Brain microvascular endothelial cell (primary cell): ENCODE measurements at regions not wholly inside any gene's neighbourhood (a gene's known extent, or its start where the extent isn't known, plus 50 kb on each side); places are given as distances from the start of the nearest gene placed in this dataset.

Source experiments
- DNase-seq: peaks from one replicate; pipeline ENCODE4 v3.0.0-alpha.2; 2020
- H3K27ac ChIP-seq: fragments of 250-450 bp; sonication (Bioruptor Pico); 2 replicates; pipeline ENCODE4 v1.5.1; 2020; ENCODE audit warnings: mild to moderate bottlenecking, moderate library complexity
- H3K27me3 ChIP-seq: fragments of 250-450 bp; sonication (Bioruptor Pico); replicated peaks from 2 replicates; pipeline ENCODE4 v1.5.1; 2020; ENCODE audit warnings: mild to moderate bottlenecking
- H3K36me3 ChIP-seq: fragments of 250-450 bp; sonication (Bioruptor Pico); replicated peaks from 2 replicates; pipeline ENCODE4 v1.5.1; 2020; ENCODE audit warnings: mild to moderate bottlenecking
- H3K4me3 ChIP-seq: 2 replicates; pipeline ENCODE4 v1.5.1; 2011; ENCODE audit warnings: low read depth, mild to moderate bottlenecking, control low read depth, low read length, moderate library complexity
- in situ Hi-C: cut with HindIII; loops from 2 replicates; pipeline ENCODE4 v1.10.0; 2017; ENCODE audit warnings: low sequenced_read_pairs, low pct_ligation_motif_present
- TF ChIP-seq, protein P1 (sequence below): IDR thresholded peaks from 2 replicates; pipeline ENCODE4 v1.5.1; 2011; ENCODE audit warnings: low read depth, mild to moderate bottlenecking, moderate library complexity, low read length, control low read depth, inconsistent platforms; ENCODE audit errors: missing control alignments

DNA sequence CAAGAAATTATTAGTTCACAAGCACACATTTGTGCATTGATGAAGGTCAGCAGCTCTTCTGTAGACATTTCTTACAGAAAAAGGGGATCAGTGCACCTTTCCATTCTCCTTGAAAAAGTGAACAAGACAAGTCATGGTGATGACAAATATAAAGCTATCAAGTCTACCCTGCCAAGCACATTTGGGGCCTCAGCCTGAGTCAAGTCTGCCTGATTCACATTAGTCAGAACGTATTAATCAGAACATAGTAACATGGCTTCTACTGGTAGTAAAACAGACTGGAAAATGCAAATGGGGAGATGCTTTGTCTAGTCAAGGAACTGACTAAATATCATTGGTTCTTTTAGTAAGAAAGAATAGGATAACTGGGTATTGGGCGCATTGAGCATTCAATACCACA, 2305.1 kb downstream of the PCDH7 start:
- no peaks in the 10 kb centered on the region for H3K27me3 ChIP-seq
- H3K36me3 ChIP-seq: no peaks in the 10 kb centered on the region
- in situ Hi-C loops: no loop called here
- no peak overlapping the region for H3K27ac ChIP-seq
- DNase-seq: no peak
- TF ChIP-seq, protein P1, sequence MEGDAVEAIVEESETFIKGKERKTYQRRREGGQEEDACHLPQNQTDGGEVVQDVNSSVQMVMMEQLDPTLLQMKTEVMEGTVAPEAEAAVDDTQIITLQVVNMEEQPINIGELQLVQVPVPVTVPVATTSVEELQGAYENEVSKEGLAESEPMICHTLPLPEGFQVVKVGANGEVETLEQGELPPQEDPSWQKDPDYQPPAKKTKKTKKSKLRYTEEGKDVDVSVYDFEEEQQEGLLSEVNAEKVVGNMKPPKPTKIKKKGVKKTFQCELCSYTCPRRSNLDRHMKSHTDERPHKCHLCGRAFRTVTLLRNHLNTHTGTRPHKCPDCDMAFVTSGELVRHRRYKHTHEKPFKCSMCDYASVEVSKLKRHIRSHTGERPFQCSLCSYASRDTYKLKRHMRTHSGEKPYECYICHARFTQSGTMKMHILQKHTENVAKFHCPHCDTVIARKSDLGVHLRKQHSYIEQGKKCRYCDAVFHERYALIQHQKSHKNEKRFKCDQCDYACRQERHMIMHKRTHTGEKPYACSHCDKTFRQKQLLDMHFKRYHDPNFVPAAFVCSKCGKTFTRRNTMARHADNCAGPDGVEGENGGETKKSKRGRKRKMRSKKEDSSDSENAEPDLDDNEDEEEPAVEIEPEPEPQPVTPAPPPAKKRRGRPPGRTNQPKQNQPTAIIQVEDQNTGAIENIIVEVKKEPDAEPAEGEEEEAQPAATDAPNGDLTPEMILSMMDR: no peak
- H3K4me3 ChIP-seq: no peak overlapping the region

DNA sequence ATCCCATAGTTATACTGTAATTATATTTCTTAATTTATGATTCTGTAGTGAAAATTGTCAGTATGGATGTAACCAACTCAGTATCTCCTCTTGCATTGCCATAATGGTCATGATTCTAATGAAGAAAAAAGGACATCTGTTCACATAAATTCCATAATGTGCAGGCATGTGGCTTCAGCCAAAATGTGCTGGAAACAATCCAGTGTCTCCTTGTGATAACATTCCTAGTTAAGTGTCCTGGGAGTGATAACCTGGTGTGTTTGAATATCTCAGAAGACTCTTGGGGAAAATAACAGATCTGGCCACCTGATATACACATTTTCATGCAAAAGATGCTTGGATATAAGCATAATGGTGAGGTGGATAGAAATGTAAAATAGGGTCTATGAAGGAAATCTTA, 2309.8 kb downstream of the PCDH7 start:
- no peak overlapping the region for H3K27ac ChIP-seq
- in situ Hi-C loops: no loop called here
- TF ChIP-seq, protein P1: no peak
- no peaks in the 10 kb centered on the region for H3K36me3 ChIP-seq
- H3K27me3 ChIP-seq: no peaks in the 10 kb centered on the region
- DNase-seq: no peak
- no peak overlapping the region for H3K4me3 ChIP-seq

DNA sequence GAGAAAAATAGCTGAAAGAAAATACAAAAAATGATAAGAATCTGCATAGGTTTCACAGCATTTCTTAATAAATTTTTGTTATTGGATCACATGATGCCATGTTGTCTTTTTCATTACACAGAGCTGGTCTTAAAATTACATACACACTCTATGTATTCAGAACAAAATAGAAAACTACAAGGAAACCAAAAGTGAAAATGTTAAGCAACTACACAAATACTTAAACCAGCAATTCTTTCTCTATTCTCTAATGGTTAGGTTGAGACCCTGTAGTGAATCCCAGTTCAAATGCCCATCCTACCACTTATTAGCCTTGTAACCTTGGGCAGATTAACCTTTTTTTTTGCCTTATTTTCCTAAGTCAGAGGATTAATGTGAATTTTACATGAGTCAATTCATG, 2311.2 kb downstream of the PCDH7 start:
- in situ Hi-C loops: no loop called here
- TF ChIP-seq, protein P1: no peak
- Histone ChIP-seq H3K27me3 (no peaks in the 10 kb centered on the region), H3K27ac (no peak overlapping the region), H3K4me3 (no peak overlapping the region), H3K36me3 (no peaks in the 10 kb centered on the region)
- no peak for DNase-seq

DNA sequence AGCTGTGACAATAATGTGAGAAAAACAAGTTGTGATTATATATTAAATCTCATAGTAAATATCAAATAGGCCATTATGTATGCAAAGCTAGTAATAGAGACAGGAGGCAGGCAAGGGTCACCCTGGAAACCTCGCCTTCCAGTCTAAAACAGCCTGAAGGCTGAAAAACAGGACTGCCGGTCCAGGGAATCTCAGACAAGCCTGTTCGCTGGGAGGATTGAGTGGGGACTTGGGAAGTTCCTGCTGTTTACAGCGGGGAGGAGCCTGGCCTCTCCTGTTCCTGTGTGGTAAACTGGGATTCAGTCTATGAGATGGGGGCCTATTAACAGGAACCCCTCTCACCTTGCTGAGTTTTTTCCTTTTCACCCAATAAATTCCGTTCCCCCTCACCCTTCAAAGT, 2317.3 kb downstream of the PCDH7 start:
- H3K27me3 ChIP-seq: no peaks in the 10 kb centered on the region
- in situ Hi-C loops: no loop called here

DNA sequence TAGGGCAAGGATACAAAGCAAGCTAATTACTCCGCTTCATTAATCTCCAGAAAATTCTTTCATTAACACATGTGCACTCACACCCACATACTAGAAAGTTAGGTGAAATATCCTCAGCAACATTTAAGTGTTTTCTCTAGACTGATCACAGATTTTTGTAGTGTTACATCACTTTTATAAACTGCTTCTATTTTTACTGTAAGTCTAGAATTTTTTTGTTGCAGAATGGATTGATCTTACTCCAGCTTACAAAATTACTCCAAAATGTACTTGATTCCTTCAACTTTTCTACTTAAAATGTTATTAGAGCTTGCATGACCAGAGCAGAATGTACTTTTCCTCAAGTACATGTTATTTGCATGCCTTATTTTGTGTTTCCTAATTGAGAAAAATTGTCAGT, 2325.2 kb downstream of the PCDH7 start:
- no peak overlapping the region for H3K27ac ChIP-seq
- TF ChIP-seq, protein P1: no peak
- in situ Hi-C loops: no loop called here
- H3K36me3 ChIP-seq: no peaks in the 10 kb centered on the region
- H3K27me3 ChIP-seq: no peaks in the 10 kb centered on the region
- H3K4me3 ChIP-seq: no peak overlapping the region
- DNase-seq: no peak

More for the DNA sequence above, 2317.3 kb downstream of the PCDH7 start:
- Histone ChIP-seq H3K4me3 (no peak overlapping the region), H3K27ac (no peak overlapping the region), H3K36me3 (no peaks in the 10 kb centered on the region)
- DNase-seq: no peak
- TF ChIP-seq, protein P1: no peak

DNA sequence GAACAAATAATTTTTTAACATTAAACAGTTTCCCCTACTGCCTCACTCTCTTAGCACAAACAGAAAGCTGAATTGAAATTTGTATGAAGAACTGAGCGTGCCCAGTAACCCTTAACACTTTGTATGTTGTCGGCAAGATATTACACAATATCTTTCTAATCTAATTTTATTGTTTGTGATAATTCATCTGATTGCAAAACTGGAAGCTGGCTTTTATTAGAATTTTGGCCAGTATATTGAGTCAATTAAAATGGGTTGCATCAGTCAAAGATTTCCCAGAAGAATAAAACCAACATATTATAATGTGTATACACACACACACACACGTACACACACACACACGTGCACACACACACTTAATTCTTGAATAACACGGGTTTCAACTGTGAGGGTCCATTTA, 2332.1 kb downstream of the PCDH7 start:
- TF ChIP-seq, protein P1: no peak
- in situ Hi-C loops: no loop called here
- no peaks in the 10 kb centered on the region for H3K36me3 ChIP-seq
- no peak overlapping the region for H3K4me3 ChIP-seq
- no peaks in the 10 kb centered on the region for H3K27me3 ChIP-seq
- DNase-seq: no peak
- no peak overlapping the region for H3K27ac ChIP-seq
